ENCODE measurements at regions not wholly inside any gene's neighbourhood (a gene's known extent, or its start where the extent isn't known, plus 50 kb on each side); places are given as distances from the start of the nearest gene placed in this dataset.
"Not testable (repeated sequence)": the region's sequence is repeated elsewhere in the genome, so short reads cannot be mapped to it uniquely, and the experiment has no call there.

DNA sequence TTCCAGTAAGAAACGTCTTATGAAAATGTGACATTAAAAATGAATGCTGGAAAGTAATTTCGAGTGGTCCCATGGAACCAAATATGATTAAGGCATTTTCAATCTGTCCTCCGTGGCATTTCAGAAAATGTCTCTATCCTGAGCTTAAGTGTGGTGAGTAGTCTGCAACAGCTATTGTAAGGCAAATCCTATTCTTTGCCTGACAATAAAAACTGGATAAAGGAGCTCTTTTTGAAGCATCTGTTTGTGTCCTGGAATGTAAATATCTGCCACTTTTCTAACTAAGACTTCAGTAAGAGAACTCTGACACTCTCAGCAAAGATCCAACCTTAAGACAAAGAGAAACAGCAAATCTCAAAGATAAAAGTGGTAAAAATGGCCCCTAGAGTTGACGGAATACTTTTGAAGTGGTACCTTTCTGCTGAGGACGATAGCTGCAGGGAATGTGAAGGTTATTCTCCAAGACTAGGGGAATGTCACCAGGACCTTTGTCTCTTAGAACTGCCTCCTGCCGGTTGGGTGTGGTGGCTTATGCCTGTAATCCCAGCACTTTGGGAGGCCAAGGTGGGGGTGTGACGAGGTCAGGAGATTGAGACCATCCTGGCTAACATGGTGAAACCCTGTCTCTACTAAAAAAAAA is 486.7 kb upstream of the ZP4 start:
- DNase-seq (ENCODE audit: low read depth in 2 of 2), result no peak

DNA sequence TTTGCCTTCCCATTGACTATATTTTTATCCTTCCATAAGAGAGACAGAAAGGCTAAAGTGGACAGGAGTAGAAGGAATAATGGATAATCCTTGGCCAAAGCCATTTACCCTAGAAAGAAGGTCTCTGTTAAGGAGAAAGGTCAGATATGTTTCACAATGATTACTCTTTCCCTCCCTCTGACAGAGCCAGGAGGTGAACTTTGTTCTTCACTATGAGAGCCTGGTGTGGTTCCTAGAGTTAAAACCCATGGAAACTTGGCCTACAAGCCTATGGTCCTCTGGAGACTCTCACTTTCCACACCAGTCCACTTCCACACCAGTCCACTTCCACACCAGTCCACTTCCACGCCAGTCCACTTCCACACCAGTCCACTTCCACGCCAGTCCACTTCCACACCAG is 479.9 kb upstream of the ZP4 start:
- no peak for DNase-seq (ENCODE audit: low read depth in 2 of 2)

DNA sequence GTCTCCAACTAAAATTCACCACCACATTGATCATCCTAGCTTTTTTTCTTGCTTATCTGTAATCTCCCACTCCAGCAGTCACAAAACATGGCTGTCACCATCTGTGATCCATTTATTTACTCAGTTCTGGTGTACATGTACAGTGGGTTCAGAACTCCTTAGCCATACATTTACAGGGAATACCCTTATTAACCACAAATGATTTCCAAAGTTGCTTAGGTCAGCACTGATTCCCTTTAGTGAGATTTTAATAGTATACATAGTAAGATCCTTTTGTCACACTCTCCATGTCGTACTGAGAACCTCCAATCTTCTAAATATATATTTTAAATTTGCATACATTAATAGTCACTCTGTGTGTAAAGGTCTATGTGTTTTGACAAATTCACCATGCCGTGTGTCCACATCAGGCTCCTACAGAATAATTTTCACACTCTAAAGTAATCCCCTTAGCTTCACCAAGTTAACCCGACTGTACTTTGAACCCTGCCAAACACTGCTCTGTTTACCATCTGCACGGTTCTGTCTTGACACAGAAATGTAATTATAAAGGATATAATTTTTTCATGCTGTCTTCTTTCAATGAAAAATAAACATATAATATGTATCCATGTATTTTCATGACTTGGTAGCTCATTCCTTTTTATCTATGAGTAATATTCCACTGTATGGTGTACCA is 473.6 kb upstream of the ZP4 start:
- no peak for DNase-seq (ENCODE audit: low read depth in 2 of 2)

DNA sequence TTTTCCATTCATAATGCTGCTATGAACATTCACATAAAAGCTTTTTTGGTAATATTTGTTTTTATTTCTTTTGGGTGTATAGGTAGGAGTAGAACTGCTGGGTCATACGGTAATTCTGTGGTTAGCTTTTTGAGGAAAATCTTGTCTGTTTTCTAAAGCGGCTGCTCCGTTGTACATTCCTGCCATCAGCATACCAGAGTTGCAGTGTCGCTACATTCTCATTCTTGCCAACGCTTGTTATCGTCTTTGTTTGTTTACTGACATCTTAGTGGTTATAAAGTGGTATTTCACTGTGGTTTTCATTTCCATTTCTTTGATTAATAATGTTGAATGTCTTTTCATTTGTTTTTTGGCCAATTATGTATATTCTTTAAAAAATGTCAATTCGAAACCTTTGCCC is 469.8 kb upstream of the ZP4 start:
- DNase-seq (ENCODE audit: low read depth in 2 of 2), result no peak

DNA sequence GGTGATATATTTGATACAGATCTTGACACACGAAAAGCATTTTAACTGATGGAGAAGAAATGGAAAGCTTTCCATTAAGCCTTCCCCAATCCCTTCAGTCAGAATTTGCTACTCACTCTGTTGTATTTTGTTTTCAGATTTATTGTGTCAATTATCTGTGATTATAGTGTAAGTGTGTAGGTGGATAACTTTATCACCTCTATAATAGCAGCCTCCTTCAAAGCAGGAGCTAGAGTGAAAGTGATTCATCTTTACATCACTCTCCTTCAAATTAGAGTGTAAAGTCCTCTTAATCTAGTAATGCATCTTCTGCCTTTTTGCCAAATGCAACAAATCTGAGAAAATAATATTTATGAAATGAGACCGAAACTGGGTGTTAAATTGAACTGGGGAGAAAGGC is 459.7 kb upstream of the ZP4 start:
- DNase-seq (ENCODE audit: low read depth in 2 of 2), result no peak

DNA sequence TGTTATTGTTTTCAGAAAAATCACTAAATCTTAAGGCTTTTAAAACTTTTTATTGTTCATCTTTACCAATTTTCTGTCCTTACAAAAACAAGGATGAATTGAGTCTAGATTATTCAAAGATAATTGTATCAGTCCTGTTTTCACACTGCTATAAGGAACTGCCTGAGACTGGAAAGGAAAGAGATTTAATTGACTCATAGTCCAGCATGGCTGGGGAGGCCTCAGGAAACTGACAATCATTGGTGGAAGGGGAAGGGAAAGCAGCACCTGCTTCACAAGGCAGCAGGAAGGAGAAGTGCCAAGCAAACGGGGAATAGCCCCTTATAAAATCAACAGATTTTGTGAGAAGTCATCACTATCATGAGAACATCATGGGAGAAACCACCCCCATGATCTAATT is 455.6 kb upstream of the ZP4 start:
- no peak for DNase-seq (ENCODE audit: low read depth in 2 of 2)

DNA sequence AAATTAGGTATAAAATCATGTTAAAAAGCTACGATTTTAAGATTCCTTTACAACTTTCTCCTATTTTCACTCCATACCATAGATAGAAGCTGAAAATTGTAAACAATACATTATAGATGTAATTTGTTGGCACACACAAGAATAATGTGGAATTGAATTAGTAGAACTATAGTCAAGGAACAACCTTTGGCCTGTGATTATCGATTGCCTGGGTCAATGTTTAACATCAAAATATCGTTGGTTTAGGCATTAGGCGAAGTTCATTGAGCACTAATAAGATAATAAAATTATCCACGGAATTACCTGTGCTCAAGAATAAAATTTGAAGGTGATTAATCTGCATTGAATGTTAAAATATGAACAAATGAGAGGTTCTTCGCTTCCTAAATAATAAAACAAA is 455.1 kb upstream of the ZP4 start:
- DNase-seq (ENCODE audit: low read depth in 2 of 2), result no peak

DNA sequence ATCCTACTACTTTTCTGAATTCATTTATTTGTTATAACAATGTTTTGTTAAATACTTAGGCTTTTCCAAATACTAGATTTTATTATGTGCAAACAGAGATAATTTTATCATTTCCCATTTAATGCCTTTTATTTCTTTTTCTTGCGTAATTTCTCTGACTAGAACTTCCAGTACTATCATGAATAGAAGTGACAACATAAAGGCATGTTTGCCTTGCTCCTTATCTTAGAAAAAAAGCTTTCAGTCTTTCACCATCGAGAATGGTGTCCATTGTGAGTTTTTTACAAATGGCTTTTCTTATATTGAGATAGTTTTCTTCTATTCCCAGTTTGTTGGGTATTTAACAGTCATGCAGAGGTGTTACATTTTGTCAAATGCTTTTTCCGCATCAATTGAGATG is 453.1 kb upstream of the ZP4 start:
- DNase-seq (ENCODE audit: low read depth in 2 of 2), result no peak

DNA sequence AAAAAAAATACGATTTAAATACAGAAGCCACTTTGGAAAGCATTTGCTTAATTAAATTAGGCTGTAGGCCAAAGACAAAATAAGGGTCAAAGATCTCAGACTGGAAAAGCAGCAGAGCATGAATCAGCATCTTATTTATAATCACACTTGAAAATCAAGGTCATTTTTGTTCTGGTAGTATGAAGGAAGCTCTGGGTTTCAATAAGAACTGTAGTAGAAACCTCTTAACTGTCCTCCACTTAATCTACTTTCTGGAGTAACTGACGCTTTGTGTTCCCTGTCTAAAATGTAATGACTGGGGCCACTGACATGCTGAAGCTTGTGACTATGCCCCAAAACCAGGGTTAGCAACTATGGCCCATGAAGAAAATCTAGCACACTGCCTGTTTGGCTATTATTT is 450.7 kb upstream of the ZP4 start:
- DNase-seq (ENCODE audit: low read depth in 2 of 2), result no peak

DNA sequence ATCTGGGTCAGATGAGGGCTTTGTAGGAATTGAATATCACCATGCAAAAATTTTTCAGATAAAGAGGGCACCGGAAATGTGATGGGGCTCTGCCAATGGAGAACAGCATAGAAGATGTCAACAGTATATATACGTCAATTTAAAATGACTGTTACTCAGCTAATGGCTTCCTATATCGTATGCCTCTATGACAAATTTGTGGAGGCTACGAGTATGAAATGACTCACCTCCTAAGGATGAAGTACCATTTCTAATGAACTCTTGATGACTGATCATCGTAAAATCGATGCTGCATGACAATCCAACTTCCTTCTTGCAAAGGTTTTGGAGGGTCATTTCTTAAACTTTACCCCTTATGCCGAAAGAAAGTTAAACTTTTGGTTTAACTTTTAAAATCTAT is 450.3 kb upstream of the ZP4 start:
- DNase-seq (ENCODE audit: low read depth in 2 of 2), result no peak

DNA sequence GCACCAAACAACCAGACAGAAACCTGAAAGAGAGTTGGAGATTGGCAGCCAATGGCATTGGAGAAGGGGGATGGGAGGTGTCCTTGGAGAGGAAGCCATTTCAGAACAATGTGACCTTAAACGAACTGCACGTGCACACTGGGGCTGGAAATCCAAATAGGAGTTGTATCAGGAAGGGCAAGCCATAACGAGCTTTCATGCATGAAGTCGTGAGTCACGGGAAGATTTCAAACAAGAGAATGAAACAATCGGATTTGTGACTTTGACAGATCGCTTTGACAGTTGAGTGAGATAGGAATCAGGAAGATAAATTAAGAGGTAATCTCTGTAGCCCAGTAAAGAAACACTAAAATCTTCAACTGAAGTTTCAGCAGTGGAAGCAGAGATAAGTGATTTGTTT is 445.8 kb upstream of the ZP4 start:
- no peak for DNase-seq (ENCODE audit: low read depth in 2 of 2)

DNA sequence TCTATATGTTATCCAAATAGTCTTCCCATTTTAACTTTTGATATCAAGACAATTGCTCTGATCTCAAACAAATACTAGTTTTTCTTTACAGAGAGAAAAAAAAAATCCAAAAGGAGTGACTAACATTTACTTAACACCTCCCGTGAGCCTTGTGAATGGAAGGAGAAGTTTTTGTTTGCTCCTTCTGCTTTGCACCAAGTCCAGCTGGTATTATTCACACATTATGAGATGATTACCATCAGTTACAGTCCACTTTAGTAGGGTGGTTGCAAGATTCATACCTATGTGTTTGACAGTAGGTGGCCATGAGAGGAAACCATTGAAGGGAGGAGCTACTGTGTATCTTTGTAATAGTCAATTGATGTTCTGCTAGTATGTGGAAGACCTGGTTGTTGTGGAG is 443.4 kb upstream of the ZP4 start:
- DNase-seq (ENCODE audit: low read depth in 2 of 2), result no peak

DNA sequence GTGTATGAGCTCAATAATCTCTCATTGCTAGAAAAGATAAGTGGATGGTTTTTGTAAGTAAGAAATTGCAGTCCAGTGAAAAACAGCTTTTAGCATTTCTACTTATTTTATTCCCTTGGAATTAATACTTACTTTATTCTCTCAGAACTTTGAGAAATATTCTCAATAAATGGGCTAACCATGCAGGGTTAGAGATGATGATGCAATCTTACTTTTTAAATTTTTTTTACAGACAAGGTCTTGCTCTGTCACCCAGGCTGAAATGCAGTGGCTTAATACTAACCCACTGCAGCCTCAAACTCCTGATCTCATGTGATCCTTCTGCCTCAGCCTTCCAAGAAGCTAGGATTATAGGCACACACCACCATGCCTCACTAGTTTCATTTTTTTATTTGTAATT is 440.8 kb upstream of the ZP4 start:
- DNase-seq (ENCODE audit: low read depth in 2 of 2), result no peak

DNA sequence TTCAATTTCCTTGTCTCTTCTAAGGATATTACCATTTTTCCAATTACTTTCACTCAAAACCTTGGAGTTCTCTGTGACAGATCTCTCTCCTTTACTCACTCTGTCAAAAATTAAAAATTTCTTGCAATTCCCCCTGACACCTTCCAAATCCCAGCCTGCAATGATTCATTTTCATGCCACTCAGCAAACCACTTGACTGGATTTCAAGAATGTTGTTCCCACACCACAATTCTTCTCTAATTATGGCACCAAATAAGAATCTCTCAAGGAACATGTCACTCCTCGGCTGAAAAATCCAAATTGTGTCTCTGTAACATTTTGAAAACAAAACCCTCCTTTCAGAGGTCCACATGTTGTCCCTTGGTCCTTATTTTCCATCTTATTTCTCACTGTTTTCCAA is 438.9 kb upstream of the ZP4 start:
- no peak for DNase-seq (ENCODE audit: low read depth in 2 of 2)

DNA sequence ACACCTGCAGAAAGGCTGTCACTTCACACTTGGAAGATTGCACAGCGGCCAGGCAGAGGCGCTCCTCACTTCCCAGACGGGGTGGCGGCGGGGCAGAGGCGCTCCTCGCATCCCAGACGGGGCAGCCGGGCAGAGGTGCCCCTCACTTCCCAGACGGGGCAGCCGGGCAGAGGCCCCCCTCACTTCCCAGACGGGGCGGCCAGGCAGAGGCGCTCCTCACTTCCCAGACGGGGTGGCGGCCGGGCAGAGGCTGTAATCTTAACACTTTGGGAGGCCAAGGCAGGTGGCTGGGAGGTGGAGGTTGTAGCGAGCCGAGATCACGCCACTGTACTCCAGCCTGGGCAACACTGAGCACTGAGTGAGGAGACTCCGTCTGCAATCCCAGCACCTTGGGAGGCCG is 436.3 kb upstream of the ZP4 start:
- not testable (repeated sequence) for DNase-seq (ENCODE audit: low read depth in 2 of 2)

DNA sequence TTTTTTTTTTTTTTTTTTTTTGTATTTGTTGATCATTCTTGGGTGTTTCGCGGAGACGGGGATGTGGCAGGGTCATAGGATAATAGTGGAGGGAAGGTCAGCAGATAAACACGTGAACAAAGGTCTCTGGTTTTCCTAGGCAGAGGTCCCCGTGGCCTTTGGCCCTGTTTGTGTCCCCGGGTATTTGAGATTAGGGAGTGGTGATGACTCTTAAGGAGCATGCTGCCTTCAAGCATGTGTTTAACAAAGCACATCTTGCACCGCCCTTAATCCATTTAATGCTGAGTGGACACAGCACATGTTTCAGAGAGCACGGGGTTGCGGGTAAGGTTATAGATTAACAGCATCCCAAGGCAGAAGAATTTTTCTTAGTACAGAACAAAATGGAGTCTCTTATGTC is 435.8 kb upstream of the ZP4 start:
- not testable (repeated sequence) for DNase-seq (ENCODE audit: low read depth in 2 of 2)

DNA sequence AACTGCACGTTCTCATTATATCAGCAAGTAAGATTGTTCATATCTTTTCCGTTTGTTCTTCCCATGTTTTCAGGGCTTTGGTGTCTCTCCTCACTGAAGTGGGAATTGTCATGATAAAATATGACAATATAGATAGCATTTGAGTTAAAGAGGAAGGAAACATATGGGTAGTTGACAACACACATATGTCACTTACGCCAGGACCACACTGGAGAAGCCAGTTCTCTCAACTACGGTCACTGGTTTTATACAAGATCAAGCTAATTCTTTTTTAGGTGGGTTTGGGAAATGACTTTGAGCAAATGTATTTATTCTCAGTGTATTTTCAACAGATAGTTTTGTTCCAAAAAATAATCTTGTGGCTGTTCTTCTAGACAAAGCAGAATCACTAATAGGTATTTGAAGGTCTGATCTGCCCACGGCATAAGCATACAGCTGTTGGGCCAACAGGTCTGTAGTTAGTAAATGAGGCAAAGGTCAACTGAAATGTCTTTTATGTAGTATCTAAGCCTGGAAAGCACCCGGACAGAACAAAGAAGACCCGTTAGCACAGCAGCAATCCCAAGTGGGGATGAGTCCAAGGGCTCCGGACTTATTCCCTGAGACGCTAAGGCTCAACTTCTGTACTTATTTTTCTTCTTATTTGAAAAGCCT is 433.6 kb upstream of the ZP4 start:
- no peak for DNase-seq (ENCODE audit: low read depth in 2 of 2)

DNA sequence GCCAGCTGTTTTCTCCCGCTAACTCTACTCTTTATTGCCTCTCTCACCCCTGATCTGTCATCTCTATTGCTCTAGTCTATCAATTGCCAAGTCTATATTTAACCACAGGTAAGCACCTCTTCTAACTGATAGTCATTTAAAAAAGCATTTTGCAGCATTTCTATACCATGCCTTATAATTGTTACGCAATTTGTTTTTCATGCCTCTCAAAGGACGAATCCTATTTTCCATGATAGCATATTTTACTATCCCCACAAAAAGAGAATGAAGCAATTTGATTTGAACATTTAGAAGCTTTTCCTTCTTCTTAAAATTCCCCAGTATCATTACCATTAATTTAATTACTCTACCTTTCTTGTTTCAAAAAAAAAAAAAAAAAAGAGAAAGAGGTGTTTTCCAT is 432.8 kb upstream of the ZP4 start:
- no peak for DNase-seq (ENCODE audit: low read depth in 2 of 2)

DNA sequence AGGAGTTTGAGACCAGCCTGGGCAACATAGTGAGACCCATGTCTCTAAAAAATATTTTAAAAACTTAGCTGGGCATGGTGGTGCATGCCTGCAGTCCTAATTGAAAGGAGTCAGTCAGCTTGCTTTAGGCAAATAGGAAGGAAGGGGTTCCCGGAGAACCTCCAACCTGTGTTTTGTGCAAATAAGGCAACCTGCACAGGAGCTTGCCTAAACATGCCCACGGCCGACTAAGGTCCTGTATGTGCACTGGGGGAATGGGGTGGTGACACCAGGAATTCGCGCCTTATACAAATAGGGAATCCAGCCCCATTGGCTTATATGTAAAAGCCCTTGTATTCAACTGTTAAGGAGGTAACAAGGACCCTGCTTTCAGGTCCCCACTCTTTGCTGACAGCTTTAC is 429.2 kb upstream of the ZP4 start:
- DNase-seq (ENCODE audit: low read depth in 2 of 2), result no peak

DNA sequence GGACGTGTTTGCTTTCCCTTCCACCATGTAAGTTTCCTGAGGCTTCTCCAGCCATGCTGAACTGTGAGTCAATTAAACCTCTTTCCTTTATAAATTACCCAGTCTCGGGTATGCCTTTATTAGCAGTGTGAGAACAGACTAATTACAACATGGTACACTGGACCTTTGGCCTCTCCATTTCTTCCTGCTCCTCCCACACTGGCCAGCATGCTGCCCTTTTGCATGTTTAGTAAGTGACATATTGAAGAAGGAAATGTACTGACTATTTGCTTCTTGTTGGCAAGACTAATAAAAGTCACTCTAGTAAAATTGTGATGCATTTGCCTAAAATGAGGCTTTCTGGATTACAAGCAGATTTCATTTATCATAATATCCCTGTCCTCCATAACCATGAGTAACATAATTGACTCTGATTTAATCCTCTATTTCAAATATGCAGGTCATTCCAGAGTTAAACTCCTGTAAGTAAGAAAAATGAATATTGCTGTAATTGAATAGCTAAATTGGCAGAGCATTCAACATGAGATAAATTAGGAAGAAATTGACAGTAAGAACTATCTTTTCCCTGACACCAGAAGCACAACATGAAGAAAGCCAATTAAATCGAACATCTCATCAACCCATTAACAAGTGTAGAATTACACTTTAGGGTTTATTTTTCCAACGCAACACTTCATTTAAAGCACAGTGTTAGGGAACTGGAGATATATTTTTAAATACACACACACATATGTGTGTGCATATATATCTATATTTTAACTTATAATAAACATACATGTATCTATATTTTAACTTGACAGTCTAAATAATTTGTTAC is 427.8 kb upstream of the ZP4 start:
- DNase-seq (ENCODE audit: low read depth in 2 of 2), result no peak

DNA sequence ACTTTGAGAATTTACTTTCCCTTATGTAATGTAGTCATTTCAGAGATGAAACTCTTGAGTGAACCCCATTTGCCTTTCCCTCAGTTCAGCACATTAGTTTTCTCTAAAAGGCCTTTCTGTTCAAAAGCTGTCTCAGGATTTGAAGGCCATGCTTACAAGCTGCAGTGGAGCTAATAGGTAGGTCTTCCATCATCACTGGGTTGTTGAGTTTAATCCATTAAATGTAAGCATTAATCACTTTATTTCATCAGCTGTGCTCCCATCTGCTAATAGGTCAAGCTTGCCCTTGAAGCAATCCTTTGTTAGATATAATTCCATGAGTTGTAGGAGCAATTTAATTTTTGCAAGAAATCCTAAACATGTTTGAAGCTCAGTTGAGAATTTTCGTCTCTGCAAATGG is 422.2 kb upstream of the ZP4 start:
- DNase-seq (ENCODE audit: low read depth in 2 of 2), result no peak

DNA sequence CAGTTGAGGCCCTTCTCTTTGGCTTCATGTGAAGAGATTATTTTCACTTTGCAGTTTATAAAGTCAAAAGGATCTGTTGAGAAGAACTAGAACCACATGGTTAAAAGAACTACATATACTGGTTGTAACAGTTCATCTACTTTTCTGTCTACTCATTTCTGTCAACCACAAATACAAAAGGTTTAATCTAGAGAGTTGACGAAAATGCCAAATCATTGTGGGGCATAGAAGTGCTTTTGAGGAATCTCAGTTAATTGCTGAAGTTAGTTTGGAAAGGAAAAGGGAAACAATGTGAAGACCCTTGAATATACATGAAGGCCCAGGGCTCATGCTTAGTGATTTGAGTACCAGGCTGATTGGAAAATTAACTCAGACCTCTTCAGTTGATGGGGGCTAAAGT is 415.7 kb upstream of the ZP4 start:
- no peak for DNase-seq (ENCODE audit: low read depth in 2 of 2)

DNA sequence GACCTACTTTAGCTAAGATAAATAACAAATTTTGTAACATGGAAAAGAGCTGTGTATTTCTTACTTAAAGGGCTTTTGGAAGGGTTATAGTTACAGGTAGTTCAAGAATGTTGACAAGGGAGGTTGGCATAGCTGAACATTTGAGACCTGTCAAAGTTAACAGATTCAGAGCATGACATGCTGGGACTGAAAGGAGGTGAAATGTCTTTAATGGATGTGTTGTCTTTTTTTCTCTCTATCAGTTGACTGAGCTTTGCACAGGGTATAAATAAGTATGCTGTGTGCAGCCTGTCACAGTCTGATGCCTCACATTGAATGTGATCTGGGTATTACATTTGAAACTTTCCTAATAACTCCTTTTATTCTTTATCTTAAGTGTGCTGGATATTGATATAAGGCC is 411.9 kb upstream of the ZP4 start:
- DNase-seq (ENCODE audit: low read depth in 2 of 2), result no peak
